ENCODE measurements at regions not wholly inside any gene's neighbourhood (a gene's known extent, or its start where the extent isn't known, plus 50 kb on each side); places are given as distances from the start of the nearest gene placed in this dataset.

- H3K36me3 ChIP-seq, result no peaks in the 10 kb centered on the region
Measured at GRCh38 chr3:191076903-191077552, 122.0 kb upstream of the OSTN start.

DNA sequence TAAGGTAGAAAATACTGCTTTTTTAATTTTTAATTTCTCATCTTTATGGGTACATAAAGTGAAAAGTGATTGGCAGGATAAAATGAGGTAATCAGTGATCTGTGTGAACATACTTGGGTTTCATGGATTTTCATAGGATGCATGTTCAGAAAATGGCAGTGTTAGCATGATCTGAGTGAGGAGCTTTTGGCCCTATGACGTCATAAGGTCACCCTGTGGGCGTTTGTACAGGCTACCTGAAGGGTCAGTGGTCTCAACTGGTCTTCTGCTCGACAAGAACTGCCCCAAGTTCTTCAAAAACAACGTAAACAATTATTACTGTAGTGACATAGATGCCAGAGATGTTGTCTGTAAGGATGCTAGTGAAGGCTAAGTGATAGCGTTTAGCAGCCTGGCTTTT is 124.5 kb upstream of the OSTN start:
- no peak overlapping the region for H3K4me3 ChIP-seq
- peaks cover 0 to 6% (median 0%) of the 10 kb centered on the region in 4 donors for H3K9me3 ChIP-seq
- H3K36me3 ChIP-seq, result no peaks in the 10 kb centered on the region
- H3K27ac ChIP-seq, result no peak overlapping the region
- H3K27me3 ChIP-seq, result no peaks in the 10 kb centered on the region
- TF ChIP-seq EP300 (IDR thresholded peaks at IDR 0.05) (no peak), POLR2A (IDR thresholded peaks at IDR 0.05) (no peak)
- no peak for DNase-seq (ENCODE audit: low spot score in 2 of 2)
- 56 to 57% methylated on average over 5 of the region's 5 CpGs for WGBS, 2 donors
- H3K4me1 ChIP-seq, result no peaks in the 10 kb centered on the region

More at GRCh38 chr3:191076903-191077552, 122.0 kb upstream of the OSTN start:
- Histone ChIP-seq H3K4me1 (no peaks in the 10 kb centered on the region), H3K4me3 (no peak overlapping the region), H3K27me3 (no peaks in the 10 kb centered on the region), H3K27ac (no peak overlapping the region), H3K9me3 (peaks cover 0 to 6% (median 0%) of the 10 kb centered on the region in 4 donors)
- TF ChIP-seq POLR2A (IDR thresholded peaks at IDR 0.05) (no peak), EP300 (IDR thresholded peaks at IDR 0.05) (no peak)
- TF ChIP-seq, protein P1, sequence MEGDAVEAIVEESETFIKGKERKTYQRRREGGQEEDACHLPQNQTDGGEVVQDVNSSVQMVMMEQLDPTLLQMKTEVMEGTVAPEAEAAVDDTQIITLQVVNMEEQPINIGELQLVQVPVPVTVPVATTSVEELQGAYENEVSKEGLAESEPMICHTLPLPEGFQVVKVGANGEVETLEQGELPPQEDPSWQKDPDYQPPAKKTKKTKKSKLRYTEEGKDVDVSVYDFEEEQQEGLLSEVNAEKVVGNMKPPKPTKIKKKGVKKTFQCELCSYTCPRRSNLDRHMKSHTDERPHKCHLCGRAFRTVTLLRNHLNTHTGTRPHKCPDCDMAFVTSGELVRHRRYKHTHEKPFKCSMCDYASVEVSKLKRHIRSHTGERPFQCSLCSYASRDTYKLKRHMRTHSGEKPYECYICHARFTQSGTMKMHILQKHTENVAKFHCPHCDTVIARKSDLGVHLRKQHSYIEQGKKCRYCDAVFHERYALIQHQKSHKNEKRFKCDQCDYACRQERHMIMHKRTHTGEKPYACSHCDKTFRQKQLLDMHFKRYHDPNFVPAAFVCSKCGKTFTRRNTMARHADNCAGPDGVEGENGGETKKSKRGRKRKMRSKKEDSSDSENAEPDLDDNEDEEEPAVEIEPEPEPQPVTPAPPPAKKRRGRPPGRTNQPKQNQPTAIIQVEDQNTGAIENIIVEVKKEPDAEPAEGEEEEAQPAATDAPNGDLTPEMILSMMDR (IDR thresholded peaks at IDR 0.05), result no peak
- WGBS, 2 donors, result 79 to 100% methylated on average over 1 to 2 of the region's 2 CpGs
- no peak for DNase-seq (ENCODE audit: low spot score in 2 of 2)

GRCh38 chr3:191070762-191071403 is 128.2 kb upstream of the OSTN start:
- Histone ChIP-seq H3K4me3 (no peak overlapping the region), H3K4me1 (no peaks in the 10 kb centered on the region), H3K27ac (no peak overlapping the region), H3K36me3 (no peaks in the 10 kb centered on the region), H3K27me3 (no peaks in the 10 kb centered on the region), H3K9me3 (no peaks in the 10 kb centered on the region)
- TF ChIP-seq EP300 (IDR thresholded peaks at IDR 0.05) (no peak), POLR2A (IDR thresholded peaks at IDR 0.05) (no peak)
- TF ChIP-seq, protein P1 (IDR thresholded peaks at IDR 0.05), result no peak
- 61 to 66% methylated on average over 4 of the region's 4 CpGs for WGBS, 2 donors
- DNase-seq (ENCODE audit: low spot score in 2 of 2), result no peak

DNA sequence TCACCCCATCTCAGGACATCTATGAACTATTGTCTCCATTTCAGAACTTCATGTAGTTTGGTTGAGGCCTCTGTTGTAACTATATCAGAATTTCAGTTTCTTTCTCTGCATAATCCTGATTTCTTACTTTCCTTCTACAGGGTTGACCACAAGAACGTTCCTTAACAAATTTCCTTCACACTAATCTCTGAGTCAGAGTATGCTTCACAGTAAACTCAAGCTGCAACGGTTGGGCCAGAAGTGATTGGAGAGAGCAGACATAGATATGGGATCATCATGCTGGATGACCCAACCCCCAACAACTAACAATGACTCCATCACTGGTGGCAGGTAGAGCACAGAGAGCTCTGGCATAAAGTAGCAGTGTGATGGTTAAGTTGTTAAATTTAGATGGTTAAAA is 128.8 kb upstream of the OSTN start:
- Histone ChIP-seq H3K4me1 (no peaks in the 10 kb centered on the region), H3K36me3 (no peaks in the 10 kb centered on the region), H3K27me3 (no peaks in the 10 kb centered on the region), H3K27ac (no peak overlapping the region), H3K4me3 (no peak overlapping the region), H3K9me3 (no peaks in the 10 kb centered on the region)
- TF ChIP-seq POLR2A (IDR thresholded peaks at IDR 0.05), result no peak
- TF ChIP-seq, protein P1 (IDR thresholded peaks at IDR 0.05), result no peak
- TF ChIP-seq EP300 (IDR thresholded peaks at IDR 0.05), result no peak
- 76 to 86% methylated on average over 2 of the region's 2 CpGs for WGBS, 2 donors
- no peak for DNase-seq (ENCODE audit: low spot score in 2 of 2)

GRCh38 chr3:191068946-191069813 is 129.9 kb upstream of the OSTN start:
- H3K9me3 ChIP-seq, result no peaks in the 10 kb centered on the region
- WGBS, 2 donors, result 60 to 79% methylated on average over 5 of the region's 5 CpGs
- DNase-seq (ENCODE audit: low spot score in 2 of 2), result no peak
- TF ChIP-seq EP300 (IDR thresholded peaks at IDR 0.05), result no peak
- no peak for TF ChIP-seq POLR2A (IDR thresholded peaks at IDR 0.05)
- TF ChIP-seq, protein P1 (IDR thresholded peaks at IDR 0.05), result no peak
- no peak overlapping the region for H3K4me3 ChIP-seq
- no peak overlapping the region for H3K27ac ChIP-seq
- no peaks in the 10 kb centered on the region for H3K36me3 ChIP-seq
- H3K4me1 ChIP-seq, result no peaks in the 10 kb centered on the region
- H3K27me3 ChIP-seq, result no peaks in the 10 kb centered on the region
